Epithelial cell of proximal tubule (primary cell): ENCODE measurements at regions not wholly inside any gene's neighbourhood (a gene's known extent, or its start where the extent isn't known, plus 50 kb on each side); places are given as distances from the start of the nearest gene placed in this dataset.

Experiments
- DNase-seq: peaks from one replicate; pipeline ENCODE4 v3.0.0-alpha.2; 2011; ENCODE audit warnings: low read depth
- H3K4me3 ChIP-seq: 2 replicates; pipeline ENCODE4 v1.5.1; 2011; ENCODE audit warnings: low read depth, mild to moderate bottlenecking, low read length
- CTCF ChIP-seq: conservative IDR thresholded peaks from 2 replicates; pipeline ENCODE4 v1.5.1; 2012; ENCODE audit warnings: low read depth, mild to moderate bottlenecking, low read length

GRCh38 chr9:106797299-106797698 lies 65.7 kb upstream of the ZNF462 start:
- no peak overlapping the region for H3K4me3 ChIP-seq
- TF ChIP-seq CTCF: no peak
- peak; percentile 89 for DNase-seq

- no peak for TF ChIP-seq CTCF
- no peak for DNase-seq
- no peak overlapping the region for H3K4me3 ChIP-seq
Observed at GRCh38 chr9:106798016-106798799, 64.8 kb upstream of the ZNF462 start.

- no peak overlapping the region for H3K4me3 ChIP-seq
- no peak for TF ChIP-seq CTCF
- DNase-seq: peak; percentile 93
Observed at GRCh38 chr9:106799152-106799551, 63.8 kb upstream of the ZNF462 start.

GRCh38 chr9:106800701-106801270 lies 62.2 kb upstream of the ZNF462 start:
- DNase-seq: no peak
- TF ChIP-seq CTCF: no peak
- H3K4me3 ChIP-seq: no peak overlapping the region

GRCh38 chr9:106801816-106802215 lies 61.1 kb upstream of the ZNF462 start:
- no peak for TF ChIP-seq CTCF
- H3K4me3 ChIP-seq: no peak overlapping the region
- DNase-seq: no peak
